Esophagus squamous epithelium (tissue), 4 donors: ENCODE measurements at regions not wholly inside any gene's neighbourhood (a gene's known extent, or its start where the extent isn't known, plus 50 kb on each side); places are given as distances from the start of the nearest gene placed in this dataset.

Experiments used
- POLR2A ChIP-seq, 4 donors: fragments of 450-650 bp; IDR thresholded peaks; one replicate each; pipeline ENCODE4 v1.6.1; 2017; ENCODE audit warnings: antibody characterized with exemption in 4 of 4, mild to moderate bottlenecking in 4 of 4, moderate library complexity in 3 of 4
- TF ChIP-seq, protein P1 (sequence below), 6 experiments: fragments of 450-650 bp in 4 of 6; fragments of 200-600 bp in 2 of 6; sonication (generic) in 2 of 6; IDR thresholded peaks; one replicate each; pipeline ENCODE4 v1.5.1; 2016 to 2019; ENCODE audit warnings: antibody characterized with exemption in 6 of 6, mild to moderate bottlenecking in 4 of 6, moderate library complexity in 4 of 6

DNA sequence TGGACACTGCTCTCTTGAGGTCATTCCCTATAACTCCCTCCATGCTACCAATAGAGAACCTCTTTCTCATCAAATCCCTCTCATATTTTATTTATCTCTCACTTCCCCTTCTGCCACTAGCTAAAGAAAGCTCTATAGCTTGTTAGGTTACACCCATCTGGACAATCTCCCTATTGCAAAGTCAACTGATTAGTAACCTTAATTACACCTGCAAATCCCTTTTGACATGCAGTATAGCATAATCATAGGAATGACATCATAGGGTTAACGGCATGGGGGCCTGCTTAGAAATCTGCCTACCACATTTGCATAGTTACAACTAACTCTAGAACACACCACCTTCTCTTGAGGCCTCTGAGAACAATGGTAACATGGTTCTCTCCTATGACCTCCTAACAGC, 181.2 kb downstream of the EMP1 start:
- TF ChIP-seq, protein P1, sequence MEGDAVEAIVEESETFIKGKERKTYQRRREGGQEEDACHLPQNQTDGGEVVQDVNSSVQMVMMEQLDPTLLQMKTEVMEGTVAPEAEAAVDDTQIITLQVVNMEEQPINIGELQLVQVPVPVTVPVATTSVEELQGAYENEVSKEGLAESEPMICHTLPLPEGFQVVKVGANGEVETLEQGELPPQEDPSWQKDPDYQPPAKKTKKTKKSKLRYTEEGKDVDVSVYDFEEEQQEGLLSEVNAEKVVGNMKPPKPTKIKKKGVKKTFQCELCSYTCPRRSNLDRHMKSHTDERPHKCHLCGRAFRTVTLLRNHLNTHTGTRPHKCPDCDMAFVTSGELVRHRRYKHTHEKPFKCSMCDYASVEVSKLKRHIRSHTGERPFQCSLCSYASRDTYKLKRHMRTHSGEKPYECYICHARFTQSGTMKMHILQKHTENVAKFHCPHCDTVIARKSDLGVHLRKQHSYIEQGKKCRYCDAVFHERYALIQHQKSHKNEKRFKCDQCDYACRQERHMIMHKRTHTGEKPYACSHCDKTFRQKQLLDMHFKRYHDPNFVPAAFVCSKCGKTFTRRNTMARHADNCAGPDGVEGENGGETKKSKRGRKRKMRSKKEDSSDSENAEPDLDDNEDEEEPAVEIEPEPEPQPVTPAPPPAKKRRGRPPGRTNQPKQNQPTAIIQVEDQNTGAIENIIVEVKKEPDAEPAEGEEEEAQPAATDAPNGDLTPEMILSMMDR (IDR thresholded peaks at IDR 0.05): no peak
- no peak for TF ChIP-seq POLR2A (IDR thresholded peaks at IDR 0.05)
